Endodermal cell (in vitro differentiated cells): ENCODE measurements at regions not wholly inside any gene's neighbourhood (a gene's known extent, or its start where the extent isn't known, plus 50 kb on each side); places are given as distances from the start of the nearest gene placed in this dataset.

Source experiments
- DNase-seq: peaks from one replicate; pipeline ENCODE4 v3.0.0-alpha.2; 2017
- H3K27ac ChIP-seq: 2 replicates; pipeline ENCODE4 v1.5.1; 2013; ENCODE audit warnings: mild to moderate bottlenecking, low read depth, low read length, moderate library complexity
- H3K27me3 ChIP-seq: 2 replicates; pipeline ENCODE4 v1.6.1; 2013; ENCODE audit warnings: mild to moderate bottlenecking, low read length, moderate library complexity; ENCODE audit not compliant: insufficient read depth, control insufficient read depth, poor library complexity, severe bottlenecking
- H3K36me3 ChIP-seq: 2 replicates; pipeline ENCODE4 v1.7.0; 2013; ENCODE audit warnings: mild to moderate bottlenecking, low read length, moderate library complexity; ENCODE audit not compliant: control insufficient read depth, insufficient read depth
- H3K4me1 ChIP-seq: one replicate; pipeline ENCODE4 v1.7.0; 2013; ENCODE audit warnings: low read length; ENCODE audit not compliant: control insufficient read depth, insufficient read depth
- H3K4me3 ChIP-seq: 2 replicates; pipeline ENCODE4 v1.5.1; 2013; ENCODE audit warnings: mild to moderate bottlenecking, low read length, moderate library complexity
- H3K9ac ChIP-seq: 2 replicates; pipeline ENCODE4 v1.6.1; 2013; ENCODE audit warnings: mild to moderate bottlenecking, low read length, moderate library complexity; ENCODE audit not compliant: poor library complexity, severe bottlenecking; ENCODE audit errors: extremely low read depth
- H3K9me3 ChIP-seq: 2 replicates; pipeline ENCODE4 v1.6.1; 2013; ENCODE audit warnings: mild to moderate bottlenecking, low read length, moderate library complexity; ENCODE audit not compliant: control insufficient read depth
- H3K27ac Mint-ChIP-seq: 2 replicates; pipeline ENCODE4 v1.8.0; 2020; ENCODE audit warnings: mixed read lengths
- H3K27me3 Mint-ChIP-seq: 2 replicates; pipeline ENCODE4 v1.8.0; 2021; ENCODE audit warnings: mild to moderate bottlenecking, mixed read lengths; ENCODE audit not compliant: insufficient read depth
- H3K36me3 Mint-ChIP-seq: 2 replicates; pipeline ENCODE4 v1.8.0; 2020; ENCODE audit warnings: low read depth, mixed read lengths
- H3K4me1 Mint-ChIP-seq: 2 replicates; pipeline ENCODE4 v1.8.0; 2020; ENCODE audit warnings: mixed read lengths
- H3K4me3 Mint-ChIP-seq: 2 replicates; pipeline ENCODE4 v1.8.0; 2020; ENCODE audit warnings: mild to moderate bottlenecking, moderate library complexity, mixed read lengths
- H3K9me3 Mint-ChIP-seq: 2 replicates; pipeline ENCODE4 v1.8.0; 2020; ENCODE audit warnings: mild to moderate bottlenecking, mixed read lengths
- CTCF ChIP-seq: fragments of 200-600 bp; sonication (generic); conservative IDR thresholded peaks from 2 replicates; pipeline ENCODE4 v1.5.0; 2021; ENCODE audit warnings: antibody characterized with exemption, mild to moderate bottlenecking
- WGBS, 2 experiments: methylation state at CpG; one replicate each; pipeline versions ENCODE4 v1.1.5 to v1.1.7; 2013; ENCODE audit warnings: missing lambda C conversion rate in 2 of 2, mixed read lengths in 1 of 2; ENCODE audit not compliant: insufficient coverage in 1 of 2, insufficient read length in 1 of 2; 5-methylcytosine and 5-hydroxymethylcytosine counted together

GRCh38 chr5:114912189-114912920 is 257.4 kb downstream of the TRIM36 start:
- Histone ChIP-seq H3K4me3 (no peak overlapping the region), H3K36me3 (no peaks in the 10 kb centered on the region), H3K27me3 (no peaks in the 10 kb centered on the region), H3K9ac (no peak overlapping the region), H3K9me3 (no peaks in the 10 kb centered on the region), H3K4me1 (no peaks in the 10 kb centered on the region), H3K27ac (no peak overlapping the region)
- no peak for TF ChIP-seq CTCF
- Mint-ChIP-seq H3K9me3 (peaks cover 5% of the 10 kb centered on the region), H3K27me3 (no peaks in the 10 kb centered on the region), H3K4me3 (no peak overlapping the region), H3K27ac (no peak overlapping the region), H3K36me3 (no peaks in the 10 kb centered on the region), H3K4me1 (no peaks in the 10 kb centered on the region)
- WGBS, 2 experiments = 85 to 90% methylated on average over 2 to 4 of the region's 4 CpGs
- no peak for DNase-seq

GRCh38 chr5:114910727-114911126 is 259.0 kb downstream of the TRIM36 start:
- no peak for DNase-seq
- Histone ChIP-seq H3K4me1 (no peaks in the 10 kb centered on the region), H3K36me3 (no peaks in the 10 kb centered on the region), H3K27ac (no peak overlapping the region), H3K4me3 (no peak overlapping the region), H3K27me3 (no peaks in the 10 kb centered on the region), H3K9ac (no peak overlapping the region), H3K9me3 (no peaks in the 10 kb centered on the region)
- peaks cover 8% of the 10 kb centered on the region for H3K9me3 Mint-ChIP-seq
- no peak for TF ChIP-seq CTCF
- H3K27me3 Mint-ChIP-seq = no peaks in the 10 kb centered on the region
- H3K36me3 Mint-ChIP-seq = no peaks in the 10 kb centered on the region
- no peak overlapping the region for H3K4me3 Mint-ChIP-seq
- no peaks in the 10 kb centered on the region for H3K4me1 Mint-ChIP-seq
- no peak overlapping the region for H3K27ac Mint-ChIP-seq

- no peak for TF ChIP-seq CTCF
- Mint-ChIP-seq H3K27ac (no peak overlapping the region), H3K9me3 (peaks cover 17% of the 10 kb centered on the region), H3K4me3 (no peak overlapping the region), H3K4me1 (no peaks in the 10 kb centered on the region), H3K36me3 (no peaks in the 10 kb centered on the region), H3K27me3 (no peaks in the 10 kb centered on the region)
- WGBS, 2 experiments = 89 to 100% methylated on average over 1 to 2 of the region's 2 CpGs
- Histone ChIP-seq H3K4me1 (no peaks in the 10 kb centered on the region), H3K27ac (no peak overlapping the region), H3K4me3 (no peak overlapping the region), H3K27me3 (no peaks in the 10 kb centered on the region), H3K36me3 (no peaks in the 10 kb centered on the region), H3K9me3 (no peaks in the 10 kb centered on the region), H3K9ac (no peak overlapping the region)
- DNase-seq = no peak
Measured at GRCh38 chr5:114909424-114909823, 260.3 kb downstream of the TRIM36 start.
